ENCODE measurements at regions not wholly inside any gene's neighbourhood (a gene's known extent, or its start where the extent isn't known, plus 50 kb on each side); places are given as distances from the start of the nearest gene placed in this dataset.
"Not testable (repeated sequence)": the region's sequence is repeated elsewhere in the genome, so short reads cannot be mapped to it uniquely, and the experiment has no call there.

GRCh38 chr13:90483906-90484305, 863.6 kb upstream of the MIR17HG start:
- no peaks in the 10 kb centered on the region for H3K27me3 ChIP-seq (ENCODE audit: control insufficient read depth in 2 of 2, insufficient read depth in 1 of 2, low read length in 1 of 2)
- no peaks in the 10 kb centered on the region for H3K4me1 ChIP-seq (ENCODE audit: control insufficient read depth in 2 of 2, insufficient read depth in 2 of 2, low read length in 2 of 2)
- H3K9me3 ChIP-seq (ENCODE audit: control insufficient read depth in 2 of 2, insufficient read depth in 1 of 2, low read length in 1 of 2) = peaks cover 0 to 3% of the 10 kb centered on the region in 2 donors
- WGBS = 90% methylated on average over 1 of the region's 1 CpG
- no peak overlapping the region for H3K4me3 ChIP-seq (ENCODE audit: low read length in 2 of 2)
- no peak overlapping the region for H3K27ac ChIP-seq (ENCODE audit: low read depth in 1 of 2, low read length in 1 of 2)
- no peak for DNase-seq (ENCODE audit: low read depth in 6 of 9, low spot score in 9 of 9)
- H3K36me3 ChIP-seq (ENCODE audit: control insufficient read depth in 2 of 2, insufficient read depth in 2 of 2, low read length in 1 of 2) = no peaks in the 10 kb centered on the region

- Histone ChIP-seq H3K36me3 (ENCODE audit: control insufficient read depth in 2 of 2, insufficient read depth in 2 of 2, low read length in 1 of 2) (no peaks in the 10 kb centered on the region), H3K4me1 (ENCODE audit: control insufficient read depth in 2 of 2, insufficient read depth in 2 of 2, low read length in 2 of 2) (no peaks in the 10 kb centered on the region), H3K27ac (ENCODE audit: low read depth in 1 of 2, low read length in 1 of 2) (no peak overlapping the region), H3K9me3 (ENCODE audit: control insufficient read depth in 2 of 2, insufficient read depth in 1 of 2, low read length in 1 of 2) (peaks cover 0 to 3% of the 10 kb centered on the region in 2 donors), H3K4me3 (ENCODE audit: low read length in 2 of 2) (no peak overlapping the region), H3K27me3 (ENCODE audit: control insufficient read depth in 2 of 2, insufficient read depth in 1 of 2, low read length in 1 of 2) (no peaks in the 10 kb centered on the region)
- no peak for DNase-seq (ENCODE audit: low read depth in 6 of 9, low spot score in 9 of 9)
Observed at GRCh38 chr13:90485436-90485835, 862.1 kb upstream of the MIR17HG start.

GRCh38 chr13:90492872-90493271, 854.6 kb upstream of the MIR17HG start:
- Histone ChIP-seq H3K27ac (ENCODE audit: low read depth in 1 of 2, low read length in 1 of 2) (no peak overlapping the region), H3K4me1 (ENCODE audit: control insufficient read depth in 2 of 2, insufficient read depth in 2 of 2, low read length in 2 of 2) (no peaks in the 10 kb centered on the region), H3K36me3 (ENCODE audit: control insufficient read depth in 2 of 2, insufficient read depth in 2 of 2, low read length in 1 of 2) (no peaks in the 10 kb centered on the region), H3K27me3 (ENCODE audit: control insufficient read depth in 2 of 2, insufficient read depth in 1 of 2, low read length in 1 of 2) (no peaks in the 10 kb centered on the region), H3K4me3 (ENCODE audit: low read length in 2 of 2) (no peak overlapping the region), H3K9me3 (ENCODE audit: control insufficient read depth in 2 of 2, insufficient read depth in 1 of 2, low read length in 1 of 2) (peaks cover 0 to 12% of the 10 kb centered on the region in 2 donors)
- no peak for DNase-seq (ENCODE audit: low read depth in 6 of 9, low spot score in 9 of 9)
- 89% methylated on average over 2 of the region's 2 CpGs for WGBS

- Histone ChIP-seq H3K4me3 (ENCODE audit: low read length in 2 of 2) (no peak overlapping the region), H3K9me3 (ENCODE audit: control insufficient read depth in 2 of 2, insufficient read depth in 1 of 2, low read length in 1 of 2) (peaks cover 0 to 12% of the 10 kb centered on the region in 2 donors), H3K27ac (ENCODE audit: low read depth in 1 of 2, low read length in 1 of 2) (no peak overlapping the region), H3K4me1 (ENCODE audit: control insufficient read depth in 2 of 2, insufficient read depth in 2 of 2, low read length in 2 of 2) (no peaks in the 10 kb centered on the region), H3K36me3 (ENCODE audit: control insufficient read depth in 2 of 2, insufficient read depth in 2 of 2, low read length in 1 of 2) (no peaks in the 10 kb centered on the region), H3K27me3 (ENCODE audit: control insufficient read depth in 2 of 2, insufficient read depth in 1 of 2, low read length in 1 of 2) (no peaks in the 10 kb centered on the region)
- 94% methylated on average over 2 of the region's 2 CpGs for WGBS
- DNase-seq (ENCODE audit: low read depth in 6 of 9, low spot score in 9 of 9) = no peak
Observed at GRCh38 chr13:90493667-90494066, 853.8 kb upstream of the MIR17HG start.

GRCh38 chr13:90494849-90495248, 852.6 kb upstream of the MIR17HG start:
- H3K4me3 ChIP-seq (ENCODE audit: low read length in 2 of 2); H3K4me1 ChIP-seq (ENCODE audit: control insufficient read depth in 2 of 2, insufficient read depth in 2 of 2, low read length in 2 of 2); DNase-seq (ENCODE audit: low read depth in 6 of 9, low spot score in 9 of 9); H3K27ac ChIP-seq (ENCODE audit: low read depth in 1 of 2, low read length in 1 of 2); H3K36me3 ChIP-seq (ENCODE audit: control insufficient read depth in 2 of 2, insufficient read depth in 2 of 2, low read length in 1 of 2); H3K27me3 ChIP-seq (ENCODE audit: control insufficient read depth in 2 of 2, insufficient read depth in 1 of 2, low read length in 1 of 2): not testable (repeated sequence)
- WGBS = 97% methylated on average over 27 of the region's 27 CpGs
- peaks cover 0 to 12% of the 10 kb centered on the region in 2 donors for H3K9me3 ChIP-seq (ENCODE audit: control insufficient read depth in 2 of 2, insufficient read depth in 1 of 2, low read length in 1 of 2)

- Histone ChIP-seq H3K27ac (ENCODE audit: low read depth in 1 of 2, low read length in 1 of 2) (no peak overlapping the region), H3K4me3 (ENCODE audit: low read length in 2 of 2) (no peak overlapping the region), H3K36me3 (ENCODE audit: control insufficient read depth in 2 of 2, insufficient read depth in 2 of 2, low read length in 1 of 2) (no peaks in the 10 kb centered on the region), H3K27me3 (ENCODE audit: control insufficient read depth in 2 of 2, insufficient read depth in 1 of 2, low read length in 1 of 2) (no peaks in the 10 kb centered on the region), H3K4me1 (ENCODE audit: control insufficient read depth in 2 of 2, insufficient read depth in 2 of 2, low read length in 2 of 2) (no peaks in the 10 kb centered on the region), H3K9me3 (ENCODE audit: control insufficient read depth in 2 of 2, insufficient read depth in 1 of 2, low read length in 1 of 2) (peaks cover 0 to 12% of the 10 kb centered on the region in 2 donors)
- WGBS = 96% methylated on average over 1 of the region's 1 CpG
- no peak for DNase-seq (ENCODE audit: low read depth in 6 of 9, low spot score in 9 of 9)
Observed at GRCh38 chr13:90498096-90498495, 849.4 kb upstream of the MIR17HG start.

- Histone ChIP-seq H3K9me3 (ENCODE audit: control insufficient read depth in 2 of 2, insufficient read depth in 1 of 2, low read length in 1 of 2) (peaks cover 0 to 12% of the 10 kb centered on the region in 2 donors), H3K36me3 (ENCODE audit: control insufficient read depth in 2 of 2, insufficient read depth in 2 of 2, low read length in 1 of 2) (no peaks in the 10 kb centered on the region), H3K27ac (ENCODE audit: low read depth in 1 of 2, low read length in 1 of 2) (no peak overlapping the region), H3K27me3 (ENCODE audit: control insufficient read depth in 2 of 2, insufficient read depth in 1 of 2, low read length in 1 of 2) (no peaks in the 10 kb centered on the region), H3K4me1 (ENCODE audit: control insufficient read depth in 2 of 2, insufficient read depth in 2 of 2, low read length in 2 of 2) (no peaks in the 10 kb centered on the region), H3K4me3 (ENCODE audit: low read length in 2 of 2) (no peak overlapping the region)
- DNase-seq (ENCODE audit: low read depth in 6 of 9, low spot score in 9 of 9) = no peak
- 47% methylated on average over 1 of the region's 1 CpG for WGBS
Observed at GRCh38 chr13:90498816-90499215, 848.7 kb upstream of the MIR17HG start.

GRCh38 chr13:90500569-90500968, 846.9 kb upstream of the MIR17HG start:
- H3K4me3 ChIP-seq (ENCODE audit: low read length in 2 of 2) = no peak overlapping the region
- no peaks in the 10 kb centered on the region for H3K36me3 ChIP-seq (ENCODE audit: control insufficient read depth in 2 of 2, insufficient read depth in 2 of 2, low read length in 1 of 2)
- H3K27ac ChIP-seq (ENCODE audit: low read depth in 1 of 2, low read length in 1 of 2) = no peak overlapping the region
- no peaks in the 10 kb centered on the region for H3K4me1 ChIP-seq (ENCODE audit: control insufficient read depth in 2 of 2, insufficient read depth in 2 of 2, low read length in 2 of 2)
- no peaks in the 10 kb centered on the region for H3K27me3 ChIP-seq (ENCODE audit: control insufficient read depth in 2 of 2, insufficient read depth in 1 of 2, low read length in 1 of 2)
- H3K9me3 ChIP-seq (ENCODE audit: control insufficient read depth in 2 of 2, insufficient read depth in 1 of 2, low read length in 1 of 2) = peaks cover 0 to 5% of the 10 kb centered on the region in 2 donors
- no peak for DNase-seq (ENCODE audit: low read depth in 6 of 9, low spot score in 9 of 9)
- WGBS = 76% methylated on average over 2 of the region's 2 CpGs

- WGBS = 93% methylated on average over 1 of the region's 1 CpG
- Histone ChIP-seq H3K4me3 (ENCODE audit: low read length in 2 of 2) (no peak overlapping the region), H3K4me1 (ENCODE audit: control insufficient read depth in 2 of 2, insufficient read depth in 2 of 2, low read length in 2 of 2) (no peaks in the 10 kb centered on the region), H3K27me3 (ENCODE audit: control insufficient read depth in 2 of 2, insufficient read depth in 1 of 2, low read length in 1 of 2) (no peaks in the 10 kb centered on the region), H3K36me3 (ENCODE audit: control insufficient read depth in 2 of 2, insufficient read depth in 2 of 2, low read length in 1 of 2) (no peaks in the 10 kb centered on the region), H3K27ac (ENCODE audit: low read depth in 1 of 2, low read length in 1 of 2) (no peak overlapping the region), H3K9me3 (ENCODE audit: control insufficient read depth in 2 of 2, insufficient read depth in 1 of 2, low read length in 1 of 2) (no peaks in the 10 kb centered on the region)
- no peak for DNase-seq (ENCODE audit: low read depth in 6 of 9, low spot score in 9 of 9)
Observed at GRCh38 chr13:90502153-90502552, 845.3 kb upstream of the MIR17HG start.

GRCh38 chr13:90502762-90503161, 844.7 kb upstream of the MIR17HG start:
- WGBS = 80% methylated on average over 2 of the region's 2 CpGs
- no peaks in the 10 kb centered on the region for H3K4me1 ChIP-seq (ENCODE audit: control insufficient read depth in 2 of 2, insufficient read depth in 2 of 2, low read length in 2 of 2)
- no peak overlapping the region for H3K4me3 ChIP-seq (ENCODE audit: low read length in 2 of 2)
- no peaks in the 10 kb centered on the region for H3K36me3 ChIP-seq (ENCODE audit: control insufficient read depth in 2 of 2, insufficient read depth in 2 of 2, low read length in 1 of 2)
- no peaks in the 10 kb centered on the region for H3K27me3 ChIP-seq (ENCODE audit: control insufficient read depth in 2 of 2, insufficient read depth in 1 of 2, low read length in 1 of 2)
- DNase-seq (ENCODE audit: low read depth in 6 of 9, low spot score in 9 of 9) = no peak
- no peaks in the 10 kb centered on the region for H3K9me3 ChIP-seq (ENCODE audit: control insufficient read depth in 2 of 2, insufficient read depth in 1 of 2, low read length in 1 of 2)
- H3K27ac ChIP-seq (ENCODE audit: low read depth in 1 of 2, low read length in 1 of 2) = no peak overlapping the region

Measured in thymus (tissue), 11 donors.